T-cell (primary cell): ENCODE measurements at regions not wholly inside any gene's neighbourhood (a gene's known extent, or its start where the extent isn't known, plus 50 kb on each side); places are given as distances from the start of the nearest gene placed in this dataset.

Source experiments
- ATAC-seq, 4 experiments: fragments of 200-7000 bp in 3 of 4; fragments of 150-1000 bp in 1 of 4; cut with Tn5 transposase; replicated peaks in 1 of 4; 1 replicate in 3 of 4; 2 replicates in 1 of 4; pipeline ENCODE4 v1.10.0; 2021; ENCODE audit warnings: moderate library complexity in 3 of 4, mild to moderate bottlenecking in 2 of 4, moderate number of reproducible peaks in 1 of 4
- CTCF ChIA-PET, 2 donors: fragments of 300-600 bp; sonication (Branson Sonifier 250); formaldehyde crosslinking; loops; one replicate each; lab custom pipeline; 2022; ENCODE audit warnings: antibody characterized with exemption in 2 of 2; lab: Charles Lee
- POLR2A ChIA-PET, 2 donors: fragments of 300-600 bp; sonication (Branson Sonifier 250); formaldehyde crosslinking; loops; one replicate each; lab custom pipeline; 2022; ENCODE audit warnings: antibody characterized with exemption in 2 of 2; lab: Charles Lee
- DNase-seq, 35 experiments: peaks; one replicate each; pipeline versions ENCODE4 v3.0.0 to v3.0.0-alpha.2; 2013 to 2023
- H3K27ac ChIP-seq: one replicate; pipeline ENCODE4 v1.5.1; 2013; ENCODE audit warnings: low read length
- H3K27me3 ChIP-seq, 2 experiments: replicated peaks in 1 of 2; 1 replicate in 1 of 2; 2 replicates in 1 of 2; pipeline versions ENCODE4 v1.6.1 to v1.7.0; 2013; ENCODE audit warnings: low read length in 1 of 2, mixed read lengths in 1 of 2; ENCODE audit not compliant: control insufficient read depth in 2 of 2, insufficient read depth in 2 of 2; ENCODE audit errors: extremely low read depth in 1 of 2
- H3K36me3 ChIP-seq, 2 donors: 1 replicate in 1 of 2; 2 replicates in 1 of 2; pipeline versions ENCODE4 v1.6.1 to v1.7.0; 2013; ENCODE audit warnings: low read length in 1 of 2; ENCODE audit not compliant: control insufficient read depth in 2 of 2, insufficient read depth in 1 of 2; ENCODE audit errors: extremely low read depth in 1 of 2
- H3K4me1 ChIP-seq, 2 experiments: 1 replicate in 1 of 2; 2 replicates in 1 of 2; pipeline versions ENCODE4 v1.6.1 to v1.7.0; 2013; ENCODE audit warnings: low read length in 2 of 2, mixed read lengths in 1 of 2; ENCODE audit not compliant: insufficient read depth in 2 of 2, control insufficient read depth in 1 of 2; ENCODE audit errors: extremely low read depth in 1 of 2
- H3K4me3 ChIP-seq, 2 donors: 1 replicate in 1 of 2; 2 replicates in 1 of 2; pipeline versions ENCODE4 v1.5.1 to v1.7.0; 2013; ENCODE audit warnings: mild to moderate bottlenecking in 2 of 2, low read length in 1 of 2, moderate library complexity in 1 of 2; ENCODE audit not compliant: control insufficient read depth in 1 of 2; ENCODE audit errors: extremely low read depth in 1 of 2
- H3K9me3 ChIP-seq: 2 replicates; pipeline ENCODE4 v1.7.0; 2013
- H3K27ac Mint-ChIP-seq, 2 donors: one replicate each; pipeline ENCODE4 v1.8.0; 2020 to 2021; ENCODE audit warnings: mild to moderate bottlenecking in 2 of 2, mixed read lengths in 2 of 2
- H3K27me3 Mint-ChIP-seq, 2 donors: one replicate each; pipeline ENCODE4 v1.8.0; 2021 to 2022; ENCODE audit warnings: mixed read lengths in 2 of 2
- H3K36me3 Mint-ChIP-seq: one replicate; pipeline ENCODE4 v1.8.0; 2021; ENCODE audit warnings: mixed read lengths
- H3K4me1 Mint-ChIP-seq, 3 donors: one replicate each; pipeline ENCODE4 v1.8.0; 2020 to 2022; ENCODE audit warnings: mixed read lengths in 3 of 3, mild to moderate bottlenecking in 1 of 3
- H3K4me3 Mint-ChIP-seq, 3 donors: one replicate each; pipeline ENCODE4 v1.8.0; 2020 to 2022; ENCODE audit warnings: mild to moderate bottlenecking in 3 of 3, mixed read lengths in 3 of 3, moderate library complexity in 3 of 3
- H3K9me3 Mint-ChIP-seq, 3 donors: one replicate each; pipeline ENCODE4 v1.8.0; 2020 to 2022; ENCODE audit warnings: mixed read lengths in 3 of 3
- WGBS: methylation state at CpG from one replicate; pipeline ENCODE4 v1.1.5; 2013; ENCODE audit warnings: missing lambda C conversion rate; ENCODE audit not compliant: insufficient coverage; 5-methylcytosine and 5-hydroxymethylcytosine counted together

- ATAC-seq = no peak
- H3K36me3 ChIP-seq = no peaks in the 10 kb centered on the region
- H3K9me3 Mint-ChIP-seq = peaks cover 0 to 8% (median 4%) of the 10 kb centered on the region in 3 donors
- no CpG with 5 or more reads among the region's 2 CpGs for WGBS
- ChIA-PET POLR2A (no interaction called here), CTCF (no interaction called here)
- H3K4me1 Mint-ChIP-seq = no peaks in the 10 kb centered on the region
- no peak overlapping the region for H3K27ac Mint-ChIP-seq
- no peak overlapping the region for H3K4me3 Mint-ChIP-seq
- H3K4me1 ChIP-seq = no peaks in the 10 kb centered on the region
- H3K27ac ChIP-seq = no peak overlapping the region
- no peak overlapping the region for H3K4me3 ChIP-seq
- DNase-seq = no peak
- no peaks in the 10 kb centered on the region for H3K9me3 ChIP-seq
- H3K27me3 Mint-ChIP-seq = peaks cover 2 to 17% of the 10 kb centered on the region in 2 donors
- no peaks in the 10 kb centered on the region for H3K27me3 ChIP-seq
- H3K36me3 Mint-ChIP-seq = no peaks in the 10 kb centered on the region
These were observed 178.3 kb downstream of the CAVIN4 start for GRCh38 chr9:100756217-100756616.

GRCh38 chr9:100759215-100759614, 181.3 kb downstream of the CAVIN4 start:
- peaks cover 0 to 18% (median 8%) of the 10 kb centered on the region in 3 donors for H3K9me3 Mint-ChIP-seq
- Histone ChIP-seq H3K4me1 (no peaks in the 10 kb centered on the region), H3K4me3 (no peak overlapping the region), H3K27me3 (no peaks in the 10 kb centered on the region), H3K36me3 (no peaks in the 10 kb centered on the region), H3K27ac (no peak overlapping the region), H3K9me3 (no peaks in the 10 kb centered on the region)
- no peak overlapping the region for H3K27ac Mint-ChIP-seq
- DNase-seq (no peak), ATAC-seq (no peak)
- no peak overlapping the region for H3K4me3 Mint-ChIP-seq
- peaks cover 0 to 17% of the 10 kb centered on the region in 2 donors for H3K27me3 Mint-ChIP-seq
- CTCF ChIA-PET = no interaction called here
- no peaks in the 10 kb centered on the region for H3K4me1 Mint-ChIP-seq
- WGBS = no CpG with 5 or more reads among the region's 3 CpGs
- POLR2A ChIA-PET = no interaction called here
- H3K36me3 Mint-ChIP-seq = no peaks in the 10 kb centered on the region

- Histone ChIP-seq H3K4me1 (no peaks in the 10 kb centered on the region), H3K27ac (no peak overlapping the region), H3K27me3 (no peaks in the 10 kb centered on the region), H3K9me3 (no peaks in the 10 kb centered on the region), H3K4me3 (no peak overlapping the region), H3K36me3 (no peaks in the 10 kb centered on the region)
- Mint-ChIP-seq H3K4me1 (no peaks in the 10 kb centered on the region), H3K9me3 (peaks cover under 1 to 14% (median 4%) of the 10 kb centered on the region in 3 donors), H3K27me3 (peaks cover 0 to 11% of the 10 kb centered on the region in 2 donors), H3K4me3 (no peak overlapping the region), H3K27ac (no peak overlapping the region), H3K36me3 (no peaks in the 10 kb centered on the region)
- CTCF ChIA-PET = interaction anchor here in 1 of 2 donors (0.6 kb wide), 2 partner anchors 124 to 195 kb away, joined by 6 to 7 read pairs; no protein-coding TSS in a partner anchor
- ATAC-seq (no peak), DNase-seq (no peak)
- WGBS = 14% methylated on average over 1 of the region's 1 CpG
- POLR2A ChIA-PET = no interaction called here
These were observed 183.5 kb downstream of the CAVIN4 start for GRCh38 chr9:100761276-100761802.

GRCh38 chr9:100774326-100774725, 196.4 kb downstream of the CAVIN4 start:
- H3K36me3 ChIP-seq = no peaks in the 10 kb centered on the region
- no peak overlapping the region for H3K27ac ChIP-seq
- Mint-ChIP-seq H3K27ac (no peak overlapping the region), H3K9me3 (no peaks in the 10 kb centered on the region), H3K4me1 (no peaks in the 10 kb centered on the region), H3K4me3 (no peak overlapping the region), H3K36me3 (no peaks in the 10 kb centered on the region), H3K27me3 (peaks cover 2 to 17% of the 10 kb centered on the region in 2 donors)
- H3K9me3 ChIP-seq = no peaks in the 10 kb centered on the region
- ATAC-seq = no peak
- CTCF ChIA-PET = no interaction called here
- no peaks in the 10 kb centered on the region for H3K4me1 ChIP-seq
- POLR2A ChIA-PET = no interaction called here
- no peak for DNase-seq
- H3K4me3 ChIP-seq = no peak overlapping the region
- WGBS = no CpG with 5 or more reads among the region's 1 CpG
- H3K27me3 ChIP-seq = no peaks in the 10 kb centered on the region

- Mint-ChIP-seq H3K36me3 (no peaks in the 10 kb centered on the region), H3K27me3 (peaks cover 2 to 17% of the 10 kb centered on the region in 2 donors), H3K4me3 (no peak overlapping the region), H3K4me1 (no peaks in the 10 kb centered on the region), H3K27ac (no peak overlapping the region), H3K9me3 (no peaks in the 10 kb centered on the region)
- WGBS = no CpG with 5 or more reads among the region's 1 CpG
- H3K27me3 ChIP-seq = no peaks in the 10 kb centered on the region
- DNase-seq = no peak
- H3K4me3 ChIP-seq = no peak overlapping the region
- no peak overlapping the region for H3K27ac ChIP-seq
- ATAC-seq = no peak
- ChIA-PET POLR2A (no interaction called here), CTCF (no interaction called here)
- no peaks in the 10 kb centered on the region for H3K36me3 ChIP-seq
- H3K4me1 ChIP-seq = no peaks in the 10 kb centered on the region
- H3K9me3 ChIP-seq = no peaks in the 10 kb centered on the region
These were observed 197.1 kb downstream of the CAVIN4 start for GRCh38 chr9:100774962-100775361.

GRCh38 chr9:100775912-100776311, 198.0 kb downstream of the CAVIN4 start:
- Mint-ChIP-seq H3K9me3 (no peaks in the 10 kb centered on the region), H3K36me3 (no peaks in the 10 kb centered on the region), H3K27ac (no peak overlapping the region), H3K27me3 (peaks cover 2 to 17% of the 10 kb centered on the region in 2 donors), H3K4me3 (no peak overlapping the region), H3K4me1 (no peaks in the 10 kb centered on the region)
- DNase-seq = no peak
- no peaks in the 10 kb centered on the region for H3K27me3 ChIP-seq
- H3K4me3 ChIP-seq = no peak overlapping the region
- ChIA-PET CTCF (no interaction called here), POLR2A (no interaction called here)
- no peak for ATAC-seq
- no peaks in the 10 kb centered on the region for H3K36me3 ChIP-seq
- H3K4me1 ChIP-seq = no peaks in the 10 kb centered on the region
- H3K9me3 ChIP-seq = no peaks in the 10 kb centered on the region
- WGBS = no CpG with 5 or more reads among the region's 1 CpG
- H3K27ac ChIP-seq = no peak overlapping the region

- ChIA-PET POLR2A (no interaction called here), CTCF (no interaction called here)
- no peaks in the 10 kb centered on the region for H3K27me3 Mint-ChIP-seq
- WGBS = 100% methylated on average over 1 of the region's 1 CpG
- no peak overlapping the region for H3K27ac ChIP-seq
- no peaks in the 10 kb centered on the region for H3K27me3 ChIP-seq
- DNase-seq (no peak), ATAC-seq (no peak)
- H3K9me3 Mint-ChIP-seq = peaks cover 0 to 12% (median 4%) of the 10 kb centered on the region in 3 donors
- H3K4me1 Mint-ChIP-seq = no peaks in the 10 kb centered on the region
- H3K36me3 Mint-ChIP-seq = no peaks in the 10 kb centered on the region
- no peak overlapping the region for H3K4me3 Mint-ChIP-seq
- H3K36me3 ChIP-seq = no peaks in the 10 kb centered on the region
- H3K4me1 ChIP-seq = no peaks in the 10 kb centered on the region
- no peak overlapping the region for H3K4me3 ChIP-seq
- no peak overlapping the region for H3K27ac Mint-ChIP-seq
- H3K9me3 ChIP-seq = no peaks in the 10 kb centered on the region
These were observed 206.9 kb downstream of the CAVIN4 start for GRCh38 chr9:100784755-100785154.
